NCI-H2196 (cell line): ENCODE measurements at regions not wholly inside any gene's neighbourhood (a gene's known extent, or its start where the extent isn't known, plus 50 kb on each side); places are given as distances from the start of the nearest gene placed in this dataset.

Experiments used
- DNase-seq: peaks from one replicate; lab custom pipeline; 2025; ENCODE audit not compliant: unreplicated experiment; lab: John Stamatoyannopoulos, UW

GRCh38 chr13:106056851-106057250, 478.6 kb downstream of the EFNB2 start:
- DNase-seq = no peak

GRCh38 chr13:106052200-106052767, 483.2 kb downstream of the EFNB2 start:
- DNase-seq = no peak

GRCh38 chr13:106049171-106049570, 486.3 kb downstream of the EFNB2 start:
- no peak for DNase-seq

GRCh38 chr13:106048386-106048785, 487.1 kb downstream of the EFNB2 start:
- no peak for DNase-seq

- no peak for DNase-seq
Measured at GRCh38 chr13:106047859-106048258, 487.6 kb downstream of the EFNB2 start.

- DNase-seq = no peak
Measured at GRCh38 chr13:106042996-106043581, 492.4 kb downstream of the EFNB2 start.

- DNase-seq = no peak
Measured at GRCh38 chr13:106041445-106041844, 494.0 kb downstream of the EFNB2 start.

GRCh38 chr13:106038752-106039151, 496.7 kb downstream of the EFNB2 start:
- no peak for DNase-seq

GRCh38 chr13:106036870-106037269, 498.6 kb downstream of the EFNB2 start:
- DNase-seq = no peak

- no peak for DNase-seq
Measured at GRCh38 chr13:106034201-106034600, 501.3 kb downstream of the EFNB2 start.

- no peak for DNase-seq
Measured at GRCh38 chr13:106033659-106034058, 501.8 kb downstream of the EFNB2 start.

GRCh38 chr13:106032441-106032840, 503.0 kb downstream of the EFNB2 start:
- no peak for DNase-seq

GRCh38 chr13:106029676-106030290, 505.7 kb downstream of the EFNB2 start:
- no peak for DNase-seq

- no peak for DNase-seq
Measured at GRCh38 chr13:106028911-106029310, 506.6 kb downstream of the EFNB2 start.

GRCh38 chr13:106011600-106011999, 523.9 kb downstream of the EFNB2 start:
- DNase-seq = no peak

GRCh38 chr13:106010836-106011235, 524.6 kb downstream of the EFNB2 start:
- DNase-seq = no peak

GRCh38 chr13:106008540-106008939, 526.9 kb downstream of the EFNB2 start:
- no peak for DNase-seq

- DNase-seq = no peak
Measured at GRCh38 chr13:106007156-106007555, 528.3 kb downstream of the EFNB2 start.

- DNase-seq = no peak
Measured at GRCh38 chr13:106003651-106004050, 531.8 kb downstream of the EFNB2 start.

- no peak for DNase-seq
Measured at GRCh38 chr13:106001443-106001842, 534.0 kb downstream of the EFNB2 start.

GRCh38 chr13:105997581-105998550, 537.6 kb downstream of the EFNB2 start:
- DNase-seq = no peak
